ENCODE measurements at regions not wholly inside any gene's neighbourhood (a gene's known extent, or its start where the extent isn't known, plus 50 kb on each side); places are given as distances from the start of the nearest gene placed in this dataset.
"Not testable (repeated sequence)": the region's sequence is repeated elsewhere in the genome, so short reads cannot be mapped to it uniquely, and the experiment has no call there.

- no peak for DNase-seq (ENCODE audit: low read depth)
Measured at GRCh38 chr2:220347626-220348025, 720.2 kb downstream of the SLC4A3 start.

DNA sequence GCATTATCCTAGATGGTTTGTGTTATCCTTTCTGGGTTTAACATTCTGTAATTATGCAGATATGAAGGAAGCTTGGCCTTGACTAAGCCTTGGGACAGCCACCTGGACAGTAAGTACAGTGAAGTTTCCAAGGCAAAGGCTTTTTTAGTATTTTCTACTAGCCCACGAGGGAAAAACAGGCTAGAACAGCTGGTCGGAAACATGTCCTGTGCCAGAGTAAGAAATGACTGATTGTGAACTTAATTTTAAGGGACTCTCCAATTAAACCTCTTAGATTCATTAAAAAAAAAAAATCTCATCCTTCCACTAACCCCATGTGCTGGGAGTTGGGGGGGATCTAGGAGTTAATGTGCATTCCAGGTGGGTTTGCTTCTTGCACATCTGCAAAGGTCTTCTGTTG, 720.8 kb downstream of the SLC4A3 start:
- no peak for DNase-seq (ENCODE audit: low read depth)

DNA sequence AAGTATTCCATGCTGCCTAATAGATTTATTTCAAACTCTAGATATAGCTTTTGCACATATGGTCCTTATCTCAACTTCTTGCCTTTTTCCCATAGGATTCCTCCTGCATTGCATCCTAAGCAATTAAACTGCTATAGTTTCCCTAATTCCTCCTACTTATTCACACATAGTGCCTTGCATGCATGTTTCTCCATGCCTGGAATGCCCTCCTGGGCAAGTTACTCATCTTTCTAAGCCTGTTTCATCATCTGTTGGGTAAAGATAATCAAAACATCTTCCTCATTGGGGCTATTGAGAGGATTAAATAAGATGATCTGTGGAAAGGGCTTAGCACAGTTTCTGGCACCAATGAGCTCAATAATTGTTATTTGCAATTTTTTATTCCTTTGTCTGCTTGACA, 726.5 kb downstream of the SLC4A3 start:
- no peak for DNase-seq (ENCODE audit: low read depth)

DNA sequence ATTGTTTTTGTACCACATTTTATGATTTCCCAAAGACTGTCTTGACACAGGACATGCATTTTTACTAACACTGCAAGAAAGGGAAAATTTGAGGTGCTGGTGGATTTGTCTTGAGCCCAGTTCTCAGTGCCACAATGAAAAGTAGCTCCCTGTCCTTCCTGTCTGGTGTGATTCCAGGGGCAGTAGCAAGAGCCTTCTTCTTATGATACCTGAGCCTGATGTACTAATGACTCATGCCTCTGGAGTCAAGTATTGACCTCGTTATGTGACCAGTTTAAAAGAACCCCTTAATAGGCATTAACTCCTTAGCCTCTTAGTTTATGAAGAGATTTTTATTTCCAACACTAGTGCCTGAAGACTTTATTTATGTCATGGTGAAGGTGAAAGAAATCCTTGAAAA, 728.6 kb downstream of the SLC4A3 start:
- DNase-seq (ENCODE audit: low read depth), result no peak

GRCh38 chr2:220365023-220365422, 737.6 kb downstream of the SLC4A3 start:
- DNase-seq (ENCODE audit: low read depth), result no peak

DNA sequence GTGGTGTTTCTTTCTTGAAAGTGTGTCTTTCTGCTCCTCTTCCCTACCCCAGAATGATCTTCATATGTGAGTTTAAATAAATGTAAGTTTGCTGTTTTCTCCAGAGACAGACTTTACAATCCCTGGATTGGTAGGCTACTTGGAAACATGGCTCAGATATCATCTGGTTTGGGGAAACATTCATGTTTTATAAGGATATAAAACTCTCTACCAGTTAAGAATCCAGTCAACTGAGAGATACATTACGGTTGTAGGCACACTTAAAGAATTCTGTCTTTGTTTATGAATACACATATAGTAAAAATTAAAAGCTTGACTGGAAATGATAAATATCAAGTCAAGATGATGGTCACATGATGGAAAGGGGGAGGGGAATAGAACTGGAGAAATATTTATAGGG, 739.3 kb downstream of the SLC4A3 start:
- DNase-seq (ENCODE audit: low read depth), result no peak

GRCh38 chr2:220370764-220371163, 743.3 kb downstream of the SLC4A3 start:
- DNase-seq (ENCODE audit: low read depth), result no peak

GRCh38 chr2:220371211-220371610, 743.8 kb downstream of the SLC4A3 start:
- DNase-seq (ENCODE audit: low read depth), result no peak

DNA sequence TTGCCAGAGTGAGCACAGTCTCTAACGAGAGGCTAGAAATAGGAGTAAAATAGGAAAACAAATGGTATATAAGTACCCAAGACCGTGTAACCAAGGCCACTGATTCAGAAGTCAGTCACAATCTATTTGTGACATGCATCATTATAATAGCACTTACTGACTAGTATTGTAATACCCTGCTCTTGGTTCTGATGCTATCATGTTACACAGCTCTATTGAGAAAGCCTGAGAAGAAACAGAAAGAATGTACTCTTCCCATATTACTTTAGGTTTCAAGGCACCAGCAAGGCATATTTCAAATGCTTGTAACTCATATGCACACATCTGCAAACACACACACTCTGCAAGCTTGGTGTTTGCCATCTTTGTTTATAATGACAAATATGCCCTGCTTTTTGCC, 746.4 kb downstream of the SLC4A3 start:
- no peak for DNase-seq (ENCODE audit: low read depth)

DNA sequence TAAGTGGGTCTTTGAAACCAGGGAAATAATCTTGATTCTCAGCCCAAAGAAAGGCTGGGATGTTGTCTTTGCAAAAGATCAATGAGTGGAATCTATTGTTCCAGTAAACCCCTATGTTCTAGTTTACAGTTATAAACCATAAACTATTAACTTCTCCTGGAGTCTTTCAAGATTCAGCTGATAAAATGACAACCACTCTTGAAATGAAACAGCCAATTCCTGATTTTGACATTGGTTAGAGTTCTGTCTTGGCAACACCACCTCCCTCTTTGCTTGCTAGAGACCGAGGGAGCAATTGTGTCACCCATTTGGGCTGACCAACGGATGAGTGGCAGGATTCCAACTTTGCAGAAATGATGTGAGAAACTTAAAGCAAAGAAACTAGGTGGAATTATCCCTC, 746.9 kb downstream of the SLC4A3 start:
- no peak for DNase-seq (ENCODE audit: low read depth)

GRCh38 chr2:220377482-220378155, 750.2 kb downstream of the SLC4A3 start:
- no peak for DNase-seq (ENCODE audit: low read depth)

DNA sequence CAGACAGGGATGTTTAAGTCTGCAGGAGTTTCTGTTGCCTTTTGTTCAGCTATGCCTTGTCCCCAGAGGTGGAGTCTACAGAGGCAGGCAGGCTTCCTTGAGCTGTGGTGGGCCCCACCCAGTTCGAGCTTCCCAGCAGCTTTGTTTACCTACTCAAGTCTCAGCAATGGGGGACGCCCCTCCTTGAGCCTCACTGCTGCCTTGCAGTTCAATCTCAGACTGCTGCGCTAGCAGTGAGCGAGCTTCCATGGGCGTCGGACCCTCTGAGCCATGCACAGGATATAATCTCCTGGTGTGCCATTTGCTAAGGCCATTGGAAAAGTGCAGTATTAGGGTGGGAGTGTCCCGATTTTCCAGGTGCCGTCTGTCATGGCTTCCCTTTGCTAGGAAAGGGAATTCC, 760.3 kb downstream of the SLC4A3 start:
- DNase-seq (ENCODE audit: low read depth), result not testable (repeated sequence)

- DNase-seq (ENCODE audit: low read depth), result no peak
Measured at GRCh38 chr2:220393711-220394110, 766.3 kb downstream of the SLC4A3 start.

GRCh38 chr2:220394433-220394832, 767.0 kb downstream of the SLC4A3 start:
- DNase-seq (ENCODE audit: low read depth), result no peak

DNA sequence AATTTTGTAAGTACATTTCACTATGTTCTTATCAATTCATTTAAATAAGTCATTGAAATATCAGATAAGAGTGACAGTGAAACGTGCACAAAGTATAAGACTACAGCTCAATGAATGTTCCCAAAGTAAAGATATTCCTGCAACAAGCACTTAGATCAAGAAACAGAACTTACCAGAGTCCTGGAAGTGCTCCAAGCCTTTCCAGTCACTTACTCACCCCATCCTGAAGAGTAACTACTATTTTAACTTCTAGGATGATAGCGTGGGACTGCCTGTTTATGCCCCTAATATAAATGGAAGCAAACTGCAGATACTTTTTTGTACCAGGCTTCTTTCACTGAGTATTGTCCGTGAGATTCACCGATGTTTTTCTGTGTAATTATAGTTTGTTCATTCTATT, 768.9 kb downstream of the SLC4A3 start:
- DNase-seq (ENCODE audit: low read depth), result no peak

GRCh38 chr2:220410296-220410695, 782.9 kb downstream of the SLC4A3 start:
- DNase-seq (ENCODE audit: low read depth), result no peak

DNA sequence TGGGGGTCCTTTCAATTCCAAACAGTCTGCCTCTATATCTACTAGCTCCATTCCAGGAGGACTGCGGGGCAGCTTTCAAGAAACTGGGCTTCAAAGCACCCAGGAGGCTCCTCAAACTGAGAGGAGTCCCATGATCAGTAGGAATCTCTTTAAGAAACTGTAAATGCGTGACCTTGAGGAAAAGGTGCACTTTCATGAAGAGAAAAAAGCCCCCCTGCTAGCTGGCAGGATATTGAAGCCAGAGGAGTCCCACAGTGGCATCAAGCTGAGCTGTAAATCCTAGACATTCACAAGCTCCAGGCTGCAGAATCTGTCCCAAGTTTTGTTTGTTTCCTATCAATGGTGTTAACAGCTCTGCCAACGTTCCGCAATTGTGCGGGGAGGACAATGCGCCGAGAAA, 790.1 kb downstream of the SLC4A3 start:
- no peak for DNase-seq (ENCODE audit: low read depth)

GRCh38 chr2:220419647-220420046, 792.2 kb downstream of the SLC4A3 start:
- DNase-seq (ENCODE audit: low read depth), result no peak

- no peak for DNase-seq (ENCODE audit: low read depth)
Measured at GRCh38 chr2:220420820-220421219, 793.4 kb downstream of the SLC4A3 start.

DNA sequence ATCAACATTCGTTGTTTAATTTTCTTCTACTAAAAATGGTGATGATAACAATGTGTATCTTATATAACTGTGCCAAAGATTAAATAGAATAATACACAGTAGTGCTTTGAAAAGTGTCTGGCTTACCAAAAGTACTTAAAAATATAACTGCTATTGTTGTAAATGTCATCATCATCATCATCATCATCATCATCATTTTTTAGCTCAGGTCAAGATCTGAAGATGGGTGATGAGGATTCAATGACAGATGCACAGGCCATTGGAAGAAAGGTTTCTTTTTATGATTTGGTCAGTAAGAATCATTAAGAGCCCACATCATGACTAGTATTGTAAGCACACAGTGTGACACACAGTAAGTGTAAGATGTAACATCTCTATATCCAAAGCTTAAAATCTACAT, 795.2 kb downstream of the SLC4A3 start:
- no peak for DNase-seq (ENCODE audit: low read depth)

- DNase-seq (ENCODE audit: low read depth), result no peak
Measured at GRCh38 chr2:220424561-220424960, 797.1 kb downstream of the SLC4A3 start.

DNA sequence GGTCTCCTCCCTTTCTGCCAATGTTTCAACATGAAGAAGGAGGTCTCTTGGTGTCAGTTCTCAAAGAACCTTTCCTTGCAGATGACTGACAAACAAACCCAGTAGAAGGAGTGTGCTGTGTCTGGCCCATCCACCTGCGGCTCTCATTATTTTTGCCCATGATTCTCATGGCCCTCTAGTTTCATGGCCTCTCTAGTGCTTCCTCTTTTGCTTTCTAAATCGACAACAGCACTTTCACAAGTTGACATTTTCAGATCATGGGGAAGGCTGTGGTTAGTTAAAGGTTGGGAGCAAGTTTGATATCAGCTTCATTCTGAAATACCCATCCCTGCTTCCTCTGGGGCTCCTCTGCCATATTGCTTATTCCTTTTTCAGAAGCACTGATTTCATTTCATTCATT, 805.2 kb downstream of the SLC4A3 start:
- DNase-seq (ENCODE audit: low read depth), result no peak

GRCh38 chr2:220433131-220433530, 805.7 kb downstream of the SLC4A3 start:
- no peak for DNase-seq (ENCODE audit: low read depth)

DNA sequence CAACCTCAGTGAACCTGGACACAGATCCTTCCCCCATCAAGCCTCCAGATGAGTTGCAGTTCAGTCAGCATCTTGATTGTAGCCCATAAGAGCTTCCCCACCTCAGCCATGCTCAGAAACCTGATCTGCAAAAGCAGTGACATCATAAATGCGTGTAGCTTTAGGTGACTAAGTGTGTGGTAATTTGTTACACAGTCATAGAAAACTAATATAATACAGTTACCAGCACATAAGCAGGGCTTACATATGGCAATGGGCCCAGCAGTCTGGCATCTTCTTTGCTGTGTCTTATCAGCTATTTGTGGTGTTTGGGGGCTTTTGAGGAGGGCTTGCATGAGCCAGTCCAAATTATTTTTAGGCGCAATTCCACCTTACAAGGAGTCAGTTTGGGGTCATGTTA, 807.0 kb downstream of the SLC4A3 start:
- DNase-seq (ENCODE audit: low read depth), result no peak

GRCh38 chr2:220437938-220438337, 810.5 kb downstream of the SLC4A3 start:
- DNase-seq (ENCODE audit: low read depth), result no peak

Data from stimulated activated CD8-positive, alpha-beta memory T cell treated with anti-CD3 and anti-CD28 coated beads, Interleukin-12 subunit alpha, Interleukin-12 subunit beta, amount 100 ng/mL, for 4 hours (primary cell).